Panc1 (cell line): ENCODE measurements at regions not wholly inside any gene's neighbourhood (a gene's known extent, or its start where the extent isn't known, plus 50 kb on each side); places are given as distances from the start of the nearest gene placed in this dataset.

Experiments
- ATAC-seq: fragments of 200-7000 bp; cut with Tn5 transposase; 2 replicates; pipeline ENCODE4 v1.9.1; 2020; ENCODE audit warnings: mild to moderate bottlenecking, moderate library complexity
- BruUV-seq: library from RNA; stranded (reverse); fragments of 400-500 nt; replicated peaks from 2 replicates; lab custom pipeline; 2021; lab: Mats Ljungman, UMichigan
- CTCF ChIA-PET: fragments of 300-600 bp; sonication (Branson Sonifier 250); formaldehyde crosslinking; loops from one replicate; lab custom pipeline; 2022; ENCODE audit warnings: antibody characterized with exemption; lab: Charles Lee
- POLR2A ChIA-PET: fragments of 300-600 bp; sonication (Branson Sonifier 250); formaldehyde crosslinking; loops from one replicate; lab custom pipeline; 2022; ENCODE audit warnings: antibody characterized with exemption; lab: Charles Lee
- DNase-seq: peaks from one replicate; pipeline ENCODE4 v3.0.0-alpha.2; 2010; ENCODE audit warnings: low read depth, low spot score
- H3K27ac ChIP-seq: 2 replicates; pipeline ENCODE4 v1.5.1; 2011; ENCODE audit warnings: mild to moderate bottlenecking, low read length, inconsistent platforms
- H3K27me3 ChIP-seq: fragments of 200-500 bp; sonication (Bioruptor generic); 2 replicates; pipeline ENCODE4 v1.6.0; 2014; ENCODE audit warnings: low read length, inconsistent platforms; ENCODE audit not compliant: control insufficient read depth, insufficient read depth
- H3K36me3 ChIP-seq: fragments of 200-500 bp; sonication (Bioruptor generic); 2 replicates; pipeline ENCODE4 v1.5.1; 2014; ENCODE audit warnings: inconsistent platforms, mild to moderate bottlenecking, low read length, moderate library complexity; ENCODE audit not compliant: control insufficient read depth, insufficient read depth
- H3K4me1 ChIP-seq: 2 replicates; pipeline ENCODE4 v1.5.1; 2011; ENCODE audit warnings: inconsistent platforms, mild to moderate bottlenecking, low read length, moderate library complexity; ENCODE audit not compliant: control insufficient read depth, insufficient read depth
- H3K4me3 ChIP-seq, 2 experiments: 2 replicates each; pipeline ENCODE4 v1.5.1; 2011 to 2012; ENCODE audit warnings: low read depth in 2 of 2, low read length in 2 of 2, mild to moderate bottlenecking in 2 of 2, inconsistent platforms in 1 of 2, moderate library complexity in 1 of 2
- H3K9me3 ChIP-seq: fragments of 200-500 bp; sonication (Bioruptor generic); 2 replicates; pipeline ENCODE4 v1.5.1; 2014; ENCODE audit warnings: low read depth, mild to moderate bottlenecking, inconsistent platforms, low read length, moderate library complexity; ENCODE audit not compliant: control insufficient read depth, insufficient read depth
- POLR2AphosphoS5 ChIP-seq: IDR thresholded peaks from 2 replicates; pipeline ENCODE4 v1.6.1; 2012; ENCODE audit warnings: mild to moderate bottlenecking, low read depth, low read length, moderate library complexity
- SIN3A ChIP-seq: IDR thresholded peaks from 2 replicates; pipeline ENCODE4 v1.6.1; 2012; ENCODE audit warnings: low read depth, mild to moderate bottlenecking, low read length, moderate library complexity, borderline replicate concordance; ENCODE audit not compliant: insufficient read depth
- TCF7L2 ChIP-seq: IDR thresholded peaks from 2 replicates; pipeline ENCODE4 v1.6.1; 2011; ENCODE audit warnings: mild to moderate bottlenecking, low read depth, low read length, inconsistent platforms
- in situ Hi-C: cut with HindIII; loops from 2 replicates; pipeline ENCODE4 v1.10.0; 2016; ENCODE audit warnings: low sequenced_read_pairs, low pct_unique_long_range_greater_than_20kb
- intact Hi-C: fragments of 100-400 bp; cut with micrococcal nuclease; formaldehyde crosslinking; loops from one replicate; pipeline ENCODE4 v1.10.0; 2022; ENCODE audit not compliant: unreplicated experiment
- TF ChIP-seq, protein P1 (sequence below), 2 experiments: IDR thresholded peaks; 2 replicates each; pipeline ENCODE4 v1.6.1; 2011 to 2012; ENCODE audit warnings: low read depth in 2 of 2, control low read depth in 1 of 2, low read length in 1 of 2, mild to moderate bottlenecking in 1 of 2, moderate library complexity in 1 of 2; ENCODE audit not compliant: insufficient read depth in 1 of 2
- TF ChIP-seq, protein P2 (sequence below): fragments of 450-650 bp; IDR thresholded peaks from 2 replicates; pipeline ENCODE4 v1.5.1; 2017; ENCODE audit warnings: mild to moderate bottlenecking

DNA sequence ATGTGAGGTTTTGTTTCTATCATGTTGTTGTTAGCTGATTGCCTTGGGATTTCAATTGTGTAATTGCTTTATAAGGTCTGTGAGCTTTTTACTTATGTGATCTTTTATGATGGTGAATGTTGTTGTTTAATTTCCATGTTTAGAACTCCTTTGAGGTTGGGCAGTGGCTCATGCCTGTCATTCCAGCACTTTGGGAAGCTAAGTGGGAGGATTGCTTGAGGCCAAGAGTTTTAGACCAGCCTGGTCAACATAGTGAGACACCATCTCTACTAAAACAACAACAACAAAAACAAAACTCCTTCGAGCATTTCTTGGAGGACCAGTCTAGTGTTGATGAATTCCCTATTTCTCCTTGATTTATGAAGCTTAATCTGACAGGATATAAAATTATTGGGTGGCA lies 102.1 kb upstream of the PMCH start:
- H3K4me1 ChIP-seq: no peaks in the 10 kb centered on the region
- in situ Hi-C loops: no loop called here
- intact Hi-C loops: no loop called here
- H3K9me3 ChIP-seq: no peaks in the 10 kb centered on the region; the same call in 1 of the 2 replicates
- no peak overlapping the region for H3K4me3 ChIP-seq
- ChIA-PET POLR2A (no interaction called here), CTCF (no interaction called here)
- H3K27ac ChIP-seq: no peak overlapping the region
- H3K27me3 ChIP-seq: no peaks in the 10 kb centered on the region
- no TSS peak for BruUV-seq
- H3K36me3 ChIP-seq: no peaks in the 10 kb centered on the region
- DNase-seq (no peak), ATAC-seq (no peak)
- TF ChIP-seq TCF7L2: no peak
- no peak for TF ChIP-seq SIN3A

DNA sequence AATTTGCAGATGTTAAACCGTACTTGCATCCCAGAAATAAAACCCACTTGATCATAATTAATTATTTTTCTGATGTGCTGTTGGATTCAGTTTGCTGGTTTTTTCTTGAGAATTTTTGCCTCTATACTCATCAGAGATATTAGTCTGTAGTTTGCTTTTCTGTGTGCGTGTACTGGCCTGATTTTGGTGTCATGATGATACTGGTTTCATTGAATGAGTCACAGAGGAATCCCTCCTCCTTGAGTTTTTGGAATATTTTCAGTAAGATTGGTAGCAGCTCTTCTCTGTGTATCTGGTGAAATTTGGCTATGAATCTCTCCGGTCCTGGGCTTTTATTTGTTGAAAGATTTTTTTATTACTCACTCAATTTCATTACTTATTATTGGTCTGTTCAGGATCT lies 100.4 kb upstream of the PMCH start:
- TF ChIP-seq, protein P1, sequence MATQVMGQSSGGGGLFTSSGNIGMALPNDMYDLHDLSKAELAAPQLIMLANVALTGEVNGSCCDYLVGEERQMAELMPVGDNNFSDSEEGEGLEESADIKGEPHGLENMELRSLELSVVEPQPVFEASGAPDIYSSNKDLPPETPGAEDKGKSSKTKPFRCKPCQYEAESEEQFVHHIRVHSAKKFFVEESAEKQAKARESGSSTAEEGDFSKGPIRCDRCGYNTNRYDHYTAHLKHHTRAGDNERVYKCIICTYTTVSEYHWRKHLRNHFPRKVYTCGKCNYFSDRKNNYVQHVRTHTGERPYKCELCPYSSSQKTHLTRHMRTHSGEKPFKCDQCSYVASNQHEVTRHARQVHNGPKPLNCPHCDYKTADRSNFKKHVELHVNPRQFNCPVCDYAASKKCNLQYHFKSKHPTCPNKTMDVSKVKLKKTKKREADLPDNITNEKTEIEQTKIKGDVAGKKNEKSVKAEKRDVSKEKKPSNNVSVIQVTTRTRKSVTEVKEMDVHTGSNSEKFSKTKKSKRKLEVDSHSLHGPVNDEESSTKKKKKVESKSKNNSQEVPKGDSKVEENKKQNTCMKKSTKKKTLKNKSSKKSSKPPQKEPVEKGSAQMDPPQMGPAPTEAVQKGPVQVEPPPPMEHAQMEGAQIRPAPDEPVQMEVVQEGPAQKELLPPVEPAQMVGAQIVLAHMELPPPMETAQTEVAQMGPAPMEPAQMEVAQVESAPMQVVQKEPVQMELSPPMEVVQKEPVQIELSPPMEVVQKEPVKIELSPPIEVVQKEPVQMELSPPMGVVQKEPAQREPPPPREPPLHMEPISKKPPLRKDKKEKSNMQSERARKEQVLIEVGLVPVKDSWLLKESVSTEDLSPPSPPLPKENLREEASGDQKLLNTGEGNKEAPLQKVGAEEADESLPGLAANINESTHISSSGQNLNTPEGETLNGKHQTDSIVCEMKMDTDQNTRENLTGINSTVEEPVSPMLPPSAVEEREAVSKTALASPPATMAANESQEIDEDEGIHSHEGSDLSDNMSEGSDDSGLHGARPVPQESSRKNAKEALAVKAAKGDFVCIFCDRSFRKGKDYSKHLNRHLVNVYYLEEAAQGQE (IDR thresholded peaks at IDR 0.05; ENCODE audit: insufficient read depth in 1 of 2, low read depth in 2 of 2, low read length in 1 of 2): no peak
- no peak for TF ChIP-seq SIN3A
- no peak for TF ChIP-seq TCF7L2
- TF ChIP-seq POLR2AphosphoS5: no peak
- TF ChIP-seq, protein P2, sequence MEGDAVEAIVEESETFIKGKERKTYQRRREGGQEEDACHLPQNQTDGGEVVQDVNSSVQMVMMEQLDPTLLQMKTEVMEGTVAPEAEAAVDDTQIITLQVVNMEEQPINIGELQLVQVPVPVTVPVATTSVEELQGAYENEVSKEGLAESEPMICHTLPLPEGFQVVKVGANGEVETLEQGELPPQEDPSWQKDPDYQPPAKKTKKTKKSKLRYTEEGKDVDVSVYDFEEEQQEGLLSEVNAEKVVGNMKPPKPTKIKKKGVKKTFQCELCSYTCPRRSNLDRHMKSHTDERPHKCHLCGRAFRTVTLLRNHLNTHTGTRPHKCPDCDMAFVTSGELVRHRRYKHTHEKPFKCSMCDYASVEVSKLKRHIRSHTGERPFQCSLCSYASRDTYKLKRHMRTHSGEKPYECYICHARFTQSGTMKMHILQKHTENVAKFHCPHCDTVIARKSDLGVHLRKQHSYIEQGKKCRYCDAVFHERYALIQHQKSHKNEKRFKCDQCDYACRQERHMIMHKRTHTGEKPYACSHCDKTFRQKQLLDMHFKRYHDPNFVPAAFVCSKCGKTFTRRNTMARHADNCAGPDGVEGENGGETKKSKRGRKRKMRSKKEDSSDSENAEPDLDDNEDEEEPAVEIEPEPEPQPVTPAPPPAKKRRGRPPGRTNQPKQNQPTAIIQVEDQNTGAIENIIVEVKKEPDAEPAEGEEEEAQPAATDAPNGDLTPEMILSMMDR: no peak
- no TSS peak for BruUV-seq
- Histone ChIP-seq H3K9me3 (no peaks in the 10 kb centered on the region; the same call in 1 of the 2 replicates), H3K36me3 (no peaks in the 10 kb centered on the region), H3K4me1 (no peaks in the 10 kb centered on the region), H3K27me3 (no peaks in the 10 kb centered on the region), H3K4me3 (no peak overlapping the region), H3K27ac (no peak overlapping the region)
- ChIA-PET POLR2A (no interaction called here), CTCF (no interaction called here)
- in situ Hi-C loops (no loop called here), intact Hi-C loops (no loop called here)
- no peak for ATAC-seq
- no peak for DNase-seq

DNA sequence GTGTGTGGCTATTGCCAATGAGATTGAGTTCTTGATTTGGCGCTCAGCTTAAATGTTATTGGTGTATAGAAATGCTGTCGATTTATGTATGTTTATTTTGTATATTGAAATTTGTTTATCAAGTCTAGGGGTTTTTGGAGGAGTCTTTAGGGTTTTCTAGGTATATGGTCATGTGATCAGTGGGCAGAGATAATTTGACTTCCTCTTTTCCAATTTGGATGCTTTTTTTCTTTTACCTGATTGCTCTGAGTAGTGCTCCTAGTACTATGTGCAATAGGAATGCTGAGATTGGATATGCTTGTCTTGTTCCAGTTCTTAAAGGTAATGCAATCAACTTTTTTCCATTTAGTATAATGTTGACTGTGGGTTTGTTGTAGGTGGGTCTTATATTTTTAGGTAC lies 99.8 kb upstream of the PMCH start:
- POLR2A ChIA-PET: no interaction called here
- no TSS peak for BruUV-seq

More for the DNA sequence above, 99.8 kb upstream of the PMCH start:
- Histone ChIP-seq H3K4me3 (no peak overlapping the region), H3K9me3 (no peaks in the 10 kb centered on the region), H3K36me3 (no peaks in the 10 kb centered on the region), H3K27ac (no peak overlapping the region), H3K27me3 (no peaks in the 10 kb centered on the region), H3K4me1 (no peaks in the 10 kb centered on the region)
- intact Hi-C loops (no loop called here), in situ Hi-C loops (no loop called here)
- CTCF ChIA-PET: no interaction called here
- no peak for TF ChIP-seq TCF7L2
- TF ChIP-seq SIN3A: no peak
- TF ChIP-seq, protein P2: no peak
- TF ChIP-seq POLR2AphosphoS5: no peak
- TF ChIP-seq, protein P1 (IDR thresholded peaks at IDR 0.05; ENCODE audit: insufficient read depth in 1 of 2, low read depth in 2 of 2, low read length in 1 of 2): no peak
- no peak for ATAC-seq
- no peak for DNase-seq
